Parathyroid adenoma (tissue), 2 donors: ENCODE measurements at regions not wholly inside any gene's neighbourhood (a gene's known extent, or its start where the extent isn't known, plus 50 kb on each side); places are given as distances from the start of the nearest gene placed in this dataset.

Experiments used
- H2AFZ ChIP-seq: fragments of 300-600 bp; sonication (generic); one replicate; pipeline ENCODE4 v1.7.0; 2017; ENCODE audit warnings: antibody characterized with exemption, mild to moderate bottlenecking
- H3K27ac ChIP-seq: fragments of 300-600 bp; sonication (generic); one replicate; pipeline ENCODE4 v1.7.0; 2017
- H3K27me3 ChIP-seq: fragments of 300-600 bp; sonication (generic); one replicate; pipeline ENCODE4 v1.7.0; 2017; ENCODE audit warnings: low read length; ENCODE audit not compliant: control insufficient read depth, insufficient read depth
- H3K36me3 ChIP-seq: fragments of 300-600 bp; sonication (generic); one replicate; pipeline ENCODE4 v1.7.0; 2017; ENCODE audit warnings: low read length; ENCODE audit not compliant: control insufficient read depth, insufficient read depth
- H3K4me1 ChIP-seq: fragments of 300-600 bp; sonication (generic); one replicate; pipeline ENCODE4 v1.7.0; 2017; ENCODE audit warnings: control low read depth
- H3K4me2 ChIP-seq: fragments of 300-600 bp; sonication (generic); one replicate; pipeline ENCODE4 v1.7.0; 2017; ENCODE audit warnings: low read length
- H3K4me3 ChIP-seq: fragments of 300-600 bp; sonication (generic); one replicate; pipeline ENCODE4 v1.7.0; 2017; ENCODE audit warnings: low read depth, low read length
- H3K79me2 ChIP-seq: fragments of 300-600 bp; sonication (generic); one replicate; pipeline ENCODE4 v1.7.0; 2017; ENCODE audit warnings: control low read depth
- H3K9ac ChIP-seq: fragments of 300-600 bp; sonication (generic); one replicate; pipeline ENCODE4 v1.7.0; 2017; ENCODE audit warnings: mild to moderate bottlenecking
- H3K9me3 ChIP-seq: fragments of 300-600 bp; sonication (generic); one replicate; pipeline ENCODE4 v1.7.0; 2017; ENCODE audit warnings: low read length; ENCODE audit not compliant: control insufficient read depth
- TF ChIP-seq, protein P1 (sequence below): fragments of 300-600 bp; sonication (generic); IDR thresholded peaks from one replicate; pipeline ENCODE4 v1.7.0; 2017; ENCODE audit warnings: antibody characterized with exemption, mild to moderate bottlenecking
- donor health status: primary hyperparathyroidism.

DNA sequence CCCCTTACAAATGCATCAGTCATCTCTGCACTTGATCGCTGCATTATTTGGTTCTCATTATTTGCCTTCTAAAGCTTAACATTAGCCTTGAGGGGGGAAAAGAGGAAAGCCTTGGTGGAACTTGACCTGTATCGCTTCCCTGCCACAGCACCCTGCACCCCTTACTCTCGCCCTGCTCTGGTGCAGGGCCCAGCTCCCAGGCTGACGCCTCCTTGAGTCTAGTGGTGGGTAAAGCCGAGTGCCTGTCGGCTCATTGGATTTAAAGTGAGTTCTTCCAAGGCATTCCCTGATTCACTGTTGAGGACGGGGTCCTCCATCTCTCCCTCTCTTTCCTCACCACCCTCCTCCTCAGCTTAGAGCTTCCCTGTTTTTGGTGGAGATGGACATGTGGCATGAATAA is 145.0 kb upstream of the GYPC start:
- H3K36me3 ChIP-seq, result no peaks in the 10 kb centered on the region
- H3K27ac ChIP-seq, result no peak overlapping the region
- no peaks in the 10 kb centered on the region for H3K79me2 ChIP-seq
- H3K4me3 ChIP-seq, result no peak overlapping the region
- H2AFZ ChIP-seq, result no peak overlapping the region
- no peaks in the 10 kb centered on the region for H3K4me1 ChIP-seq
- H3K27me3 ChIP-seq, result no peaks in the 10 kb centered on the region
- TF ChIP-seq, protein P1, sequence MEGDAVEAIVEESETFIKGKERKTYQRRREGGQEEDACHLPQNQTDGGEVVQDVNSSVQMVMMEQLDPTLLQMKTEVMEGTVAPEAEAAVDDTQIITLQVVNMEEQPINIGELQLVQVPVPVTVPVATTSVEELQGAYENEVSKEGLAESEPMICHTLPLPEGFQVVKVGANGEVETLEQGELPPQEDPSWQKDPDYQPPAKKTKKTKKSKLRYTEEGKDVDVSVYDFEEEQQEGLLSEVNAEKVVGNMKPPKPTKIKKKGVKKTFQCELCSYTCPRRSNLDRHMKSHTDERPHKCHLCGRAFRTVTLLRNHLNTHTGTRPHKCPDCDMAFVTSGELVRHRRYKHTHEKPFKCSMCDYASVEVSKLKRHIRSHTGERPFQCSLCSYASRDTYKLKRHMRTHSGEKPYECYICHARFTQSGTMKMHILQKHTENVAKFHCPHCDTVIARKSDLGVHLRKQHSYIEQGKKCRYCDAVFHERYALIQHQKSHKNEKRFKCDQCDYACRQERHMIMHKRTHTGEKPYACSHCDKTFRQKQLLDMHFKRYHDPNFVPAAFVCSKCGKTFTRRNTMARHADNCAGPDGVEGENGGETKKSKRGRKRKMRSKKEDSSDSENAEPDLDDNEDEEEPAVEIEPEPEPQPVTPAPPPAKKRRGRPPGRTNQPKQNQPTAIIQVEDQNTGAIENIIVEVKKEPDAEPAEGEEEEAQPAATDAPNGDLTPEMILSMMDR, result no peak
- no peak overlapping the region for H3K9ac ChIP-seq
- no peaks in the 10 kb centered on the region for H3K9me3 ChIP-seq
- no peak overlapping the region for H3K4me2 ChIP-seq

DNA sequence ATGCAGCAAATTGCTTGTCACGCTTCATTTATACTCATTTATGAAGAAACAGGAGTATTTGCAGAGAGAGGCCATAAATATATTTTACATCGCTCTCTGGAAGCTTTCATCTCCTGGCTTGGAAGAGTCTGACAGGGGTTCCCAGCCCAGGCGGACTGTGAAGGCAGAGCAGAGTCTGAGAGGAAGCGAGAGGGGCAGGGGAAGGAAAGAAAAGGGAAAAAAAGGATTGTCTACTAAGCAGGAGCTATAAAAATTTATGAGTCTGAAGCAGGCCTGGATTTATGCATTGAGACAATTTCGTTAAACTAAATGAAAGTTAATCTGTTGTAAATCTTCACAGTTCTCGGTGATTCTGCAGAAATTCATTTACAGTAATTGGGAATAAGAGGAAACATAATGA is 143.9 kb upstream of the GYPC start:
- TF ChIP-seq, protein P1, result no peak
- H3K9me3 ChIP-seq, result no peaks in the 10 kb centered on the region
- no peaks in the 10 kb centered on the region for H3K27me3 ChIP-seq
- H2AFZ ChIP-seq, result no peak overlapping the region
- no peaks in the 10 kb centered on the region for H3K79me2 ChIP-seq
- no peak overlapping the region for H3K9ac ChIP-seq
- no peak overlapping the region for H3K27ac ChIP-seq
- H3K4me2 ChIP-seq, result no peak overlapping the region
- H3K4me1 ChIP-seq, result no peaks in the 10 kb centered on the region
- H3K4me3 ChIP-seq, result no peak overlapping the region
- no peaks in the 10 kb centered on the region for H3K36me3 ChIP-seq

DNA sequence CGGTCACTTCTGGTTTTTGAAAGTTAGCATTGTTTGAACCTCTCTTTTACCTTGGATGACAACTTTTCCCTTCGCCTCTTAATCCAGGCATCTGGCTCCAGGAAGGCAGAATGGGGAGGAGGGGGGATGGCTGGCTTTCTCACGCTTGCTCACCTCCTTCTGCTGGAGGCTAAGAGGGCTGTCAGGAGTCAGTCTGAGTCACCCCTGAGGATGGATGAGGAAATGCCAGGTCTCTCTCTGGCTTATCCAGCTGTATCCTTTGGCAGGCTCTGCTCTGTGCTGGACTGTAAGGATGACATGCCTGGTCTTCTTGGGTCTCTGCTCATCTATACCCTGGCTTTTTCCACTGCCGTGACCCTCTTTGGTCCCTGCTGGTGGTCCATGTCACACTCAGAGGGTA is 142.9 kb upstream of the GYPC start:
- no peaks in the 10 kb centered on the region for H3K79me2 ChIP-seq
- no peak overlapping the region for H3K4me3 ChIP-seq
- no peaks in the 10 kb centered on the region for H3K36me3 ChIP-seq
- TF ChIP-seq, protein P1, result no peak
- no peaks in the 10 kb centered on the region for H3K27me3 ChIP-seq
- H2AFZ ChIP-seq, result no peak overlapping the region
- H3K9me3 ChIP-seq, result no peaks in the 10 kb centered on the region
- H3K4me1 ChIP-seq, result no peaks in the 10 kb centered on the region
- no peak overlapping the region for H3K4me2 ChIP-seq
- no peak overlapping the region for H3K9ac ChIP-seq
- H3K27ac ChIP-seq, result no peak overlapping the region

DNA sequence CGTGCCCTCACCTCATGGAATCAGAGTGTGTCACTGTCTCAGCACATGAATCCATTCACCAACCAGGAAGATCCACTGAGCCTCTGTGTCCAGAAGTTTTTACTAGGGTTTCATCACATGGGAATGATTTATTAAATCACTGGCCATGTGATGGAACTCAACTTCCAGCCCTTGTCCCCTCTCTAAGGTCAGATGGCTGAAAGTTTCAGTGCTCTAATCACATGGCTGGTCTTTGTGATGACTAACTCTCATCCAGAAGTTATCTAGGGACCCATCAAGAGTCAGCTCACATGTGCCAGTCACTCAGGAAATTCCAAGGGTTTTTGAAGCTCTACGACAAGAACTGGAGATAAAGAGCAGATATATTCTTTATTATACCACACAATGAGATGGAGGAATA is 140.5 kb upstream of the GYPC start:
- H3K9me3 ChIP-seq, result no peaks in the 10 kb centered on the region
- no peaks in the 10 kb centered on the region for H3K27me3 ChIP-seq
- H3K4me2 ChIP-seq, result no peak overlapping the region
- H3K9ac ChIP-seq, result no peak overlapping the region
- H3K79me2 ChIP-seq, result no peaks in the 10 kb centered on the region
- TF ChIP-seq, protein P1, result no peak
- H3K4me1 ChIP-seq, result no peaks in the 10 kb centered on the region
- no peak overlapping the region for H3K4me3 ChIP-seq
- H3K36me3 ChIP-seq, result no peaks in the 10 kb centered on the region
- H2AFZ ChIP-seq, result no peak overlapping the region
- no peak overlapping the region for H3K27ac ChIP-seq

DNA sequence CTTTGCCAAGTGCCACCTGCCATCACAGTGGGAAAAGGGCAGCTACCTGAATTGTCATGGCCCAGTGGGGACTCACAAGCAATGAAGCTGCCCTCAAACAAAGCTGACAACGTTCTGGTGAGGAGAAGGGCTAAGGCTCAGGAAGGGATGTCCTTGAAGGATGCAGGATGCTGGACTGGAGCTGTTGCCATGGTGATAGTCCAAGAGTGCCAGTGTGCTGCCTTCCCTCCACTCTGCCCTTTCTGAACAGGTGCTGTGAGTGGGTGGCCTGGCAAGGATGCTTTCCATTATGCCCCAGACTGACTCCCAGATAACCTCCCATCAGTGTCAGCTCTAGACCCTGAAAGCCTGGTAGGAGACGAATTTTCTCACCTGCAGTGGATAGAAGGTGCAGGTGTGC is 137.8 kb upstream of the GYPC start:
- Histone ChIP-seq H3K4me3 (no peak overlapping the region), H3K27ac (no peak overlapping the region), H3K36me3 (no peaks in the 10 kb centered on the region), H3K9me3 (no peaks in the 10 kb centered on the region), H2AFZ (no peak overlapping the region), H3K4me2 (no peak overlapping the region), H3K4me1 (no peaks in the 10 kb centered on the region), H3K79me2 (no peaks in the 10 kb centered on the region), H3K9ac (no peak overlapping the region), H3K27me3 (no peaks in the 10 kb centered on the region)
- TF ChIP-seq, protein P1, result no peak
